ENCODE measurements at regions not wholly inside any gene's neighbourhood (a gene's known extent, or its start where the extent isn't known, plus 50 kb on each side); places are given as distances from the start of the nearest gene placed in this dataset.

DNA sequence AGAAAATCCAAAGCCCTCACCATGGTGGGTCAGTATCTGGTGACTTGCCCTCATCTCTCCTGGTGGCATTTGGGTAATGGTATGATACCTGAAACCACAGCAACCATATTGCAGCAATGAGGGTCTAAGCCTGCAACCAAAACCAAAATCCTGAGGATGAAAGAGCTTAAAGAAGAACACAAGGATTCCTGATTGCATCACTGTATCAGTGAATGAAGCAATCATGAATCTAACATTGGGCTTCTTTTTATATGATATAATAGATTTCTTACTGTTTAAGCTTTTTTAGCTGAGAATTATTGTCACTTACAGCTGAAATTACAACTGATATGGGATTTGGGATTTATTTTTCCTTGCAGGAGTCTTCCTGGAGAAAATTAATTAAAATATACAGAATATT lies 269.9 kb downstream of the MEF2C start:
- TF ChIP-seq, protein P1, sequence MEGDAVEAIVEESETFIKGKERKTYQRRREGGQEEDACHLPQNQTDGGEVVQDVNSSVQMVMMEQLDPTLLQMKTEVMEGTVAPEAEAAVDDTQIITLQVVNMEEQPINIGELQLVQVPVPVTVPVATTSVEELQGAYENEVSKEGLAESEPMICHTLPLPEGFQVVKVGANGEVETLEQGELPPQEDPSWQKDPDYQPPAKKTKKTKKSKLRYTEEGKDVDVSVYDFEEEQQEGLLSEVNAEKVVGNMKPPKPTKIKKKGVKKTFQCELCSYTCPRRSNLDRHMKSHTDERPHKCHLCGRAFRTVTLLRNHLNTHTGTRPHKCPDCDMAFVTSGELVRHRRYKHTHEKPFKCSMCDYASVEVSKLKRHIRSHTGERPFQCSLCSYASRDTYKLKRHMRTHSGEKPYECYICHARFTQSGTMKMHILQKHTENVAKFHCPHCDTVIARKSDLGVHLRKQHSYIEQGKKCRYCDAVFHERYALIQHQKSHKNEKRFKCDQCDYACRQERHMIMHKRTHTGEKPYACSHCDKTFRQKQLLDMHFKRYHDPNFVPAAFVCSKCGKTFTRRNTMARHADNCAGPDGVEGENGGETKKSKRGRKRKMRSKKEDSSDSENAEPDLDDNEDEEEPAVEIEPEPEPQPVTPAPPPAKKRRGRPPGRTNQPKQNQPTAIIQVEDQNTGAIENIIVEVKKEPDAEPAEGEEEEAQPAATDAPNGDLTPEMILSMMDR (conservative IDR thresholded peaks at IDR 0.05 in 1 of 2, IDR thresholded peaks at IDR 0.05 in 1 of 2; ENCODE audit: low read depth in 1 of 2, low read length in 2 of 2) = no peak
- TF ChIP-seq EZH2 (IDR thresholded peaks at IDR 0.05; ENCODE audit: low read length, missing control alignments) = no peak

All from fibroblast of lung (primary cell).